GM12892 (cell line): ENCODE measurements at regions not wholly inside any gene's neighbourhood (a gene's known extent, or its start where the extent isn't known, plus 50 kb on each side); places are given as distances from the start of the nearest gene placed in this dataset.

Experiments used
- POLR2A ChIP-seq: IDR thresholded peaks from 2 replicates; pipeline ENCODE4 v1.6.1; 2011; ENCODE audit warnings: low read depth, low read length, control low read depth
- POLR2AphosphoS5 ChIP-seq: IDR thresholded peaks from 2 replicates; pipeline ENCODE4 v1.6.1; 2011; ENCODE audit warnings: low read depth, low read length, control low read depth

GRCh38 chr10:78436222-78436573 lies 402.5 kb downstream of the RPS24 start:
- TF ChIP-seq POLR2A: no peak
- no peak for TF ChIP-seq POLR2AphosphoS5
